Activated CD4-positive, CD25-positive, alpha-beta regulatory T cell treated with anti-CD3 and anti-CD28 coated beads, Interleukin-2, amount 50 U/mL, for 72 hours (primary cell): ENCODE measurements at regions not wholly inside any gene's neighbourhood (a gene's known extent, or its start where the extent isn't known, plus 50 kb on each side); places are given as distances from the start of the nearest gene placed in this dataset.

Experiments used
- DNase-seq: peaks from one replicate; pipeline ENCODE4 v3.0.0; 2021

DNA sequence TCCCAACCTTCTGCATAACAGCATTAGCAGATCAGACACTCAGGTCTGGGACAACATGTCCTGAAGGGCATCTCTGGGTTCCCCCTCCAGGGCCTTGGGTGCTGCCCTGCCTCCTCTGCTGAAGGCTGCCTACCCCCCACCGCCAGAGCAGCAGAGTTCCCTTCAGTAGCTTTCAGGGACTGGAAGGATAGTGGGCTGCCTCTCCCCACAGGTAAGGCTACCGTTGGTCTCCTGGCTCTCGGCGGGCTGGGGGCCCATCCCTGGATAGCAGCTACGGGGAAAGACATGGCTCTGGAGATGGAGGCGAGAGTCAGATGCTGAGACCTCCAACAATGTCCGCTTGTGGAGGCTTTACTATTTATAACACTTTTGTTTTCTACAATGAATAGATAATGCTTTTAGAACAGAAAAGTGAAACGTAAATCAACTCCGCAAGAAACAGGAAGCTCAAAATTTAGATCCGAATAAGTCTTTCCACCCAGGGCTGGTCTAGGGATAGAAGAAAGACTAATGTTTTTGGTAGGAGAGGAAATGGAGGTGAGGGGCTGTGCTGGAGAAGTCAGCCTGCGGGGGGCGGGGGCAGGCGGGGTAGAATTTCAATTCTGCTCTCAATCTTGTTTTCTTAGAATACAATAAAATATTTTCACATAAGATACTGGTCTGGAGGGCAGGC lies 58.4 kb downstream of the ARL4C start:
- DNase-seq = no peak

GRCh38 chr2:234437642-234438304 lies 59.1 kb downstream of the ARL4C start:
- no peak for DNase-seq

DNA sequence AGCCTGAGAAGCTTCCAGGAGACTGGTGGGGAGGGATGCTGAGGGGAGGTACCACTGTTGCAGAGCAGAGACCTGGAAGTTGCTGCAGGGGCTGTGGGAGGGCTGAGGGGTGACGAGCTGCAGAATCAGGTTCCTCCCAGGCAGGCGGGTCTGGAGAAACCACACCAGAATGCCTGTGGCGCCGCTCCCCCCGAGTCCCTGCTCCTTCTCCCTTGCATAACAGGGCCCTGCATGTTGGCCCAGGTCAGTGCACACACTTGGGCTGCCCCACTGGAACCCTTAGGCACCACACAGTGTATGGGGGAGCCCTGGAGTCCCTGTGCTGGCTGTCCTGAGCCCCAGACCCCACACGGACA lies 60.4 kb downstream of the ARL4C start:
- DNase-seq = no peak

DNA sequence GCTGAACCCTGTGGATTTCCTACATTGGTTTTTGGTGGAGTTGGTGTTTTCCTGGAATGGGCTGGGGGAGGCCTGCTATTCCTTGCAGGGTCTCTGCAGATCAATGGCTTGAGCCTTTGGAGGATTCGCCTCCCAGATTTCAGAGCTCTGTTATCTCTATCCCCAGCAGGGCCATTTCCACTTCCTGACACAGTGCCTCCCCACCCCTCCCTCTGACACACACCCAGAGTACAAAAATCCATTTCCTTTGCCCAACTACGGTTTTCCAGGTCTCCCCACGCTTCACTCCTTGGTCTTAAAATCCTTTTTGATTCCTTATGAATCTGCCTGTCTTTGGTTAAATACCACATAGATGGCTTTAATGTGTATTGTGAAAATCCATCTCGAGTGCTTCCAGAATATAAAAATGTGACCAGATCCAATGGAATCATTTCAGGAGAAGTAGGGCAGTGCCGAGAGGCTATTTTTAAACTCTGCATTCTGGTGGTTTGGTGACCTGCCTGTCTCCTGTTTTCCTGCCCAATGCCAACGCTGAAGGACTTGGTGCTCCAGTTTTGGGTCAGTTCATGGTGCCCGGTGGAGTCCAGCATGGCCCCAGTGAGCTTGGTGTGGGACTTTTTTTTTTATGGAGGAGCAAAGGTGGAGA lies 60.9 kb downstream of the ARL4C start:
- DNase-seq = no peak

DNA sequence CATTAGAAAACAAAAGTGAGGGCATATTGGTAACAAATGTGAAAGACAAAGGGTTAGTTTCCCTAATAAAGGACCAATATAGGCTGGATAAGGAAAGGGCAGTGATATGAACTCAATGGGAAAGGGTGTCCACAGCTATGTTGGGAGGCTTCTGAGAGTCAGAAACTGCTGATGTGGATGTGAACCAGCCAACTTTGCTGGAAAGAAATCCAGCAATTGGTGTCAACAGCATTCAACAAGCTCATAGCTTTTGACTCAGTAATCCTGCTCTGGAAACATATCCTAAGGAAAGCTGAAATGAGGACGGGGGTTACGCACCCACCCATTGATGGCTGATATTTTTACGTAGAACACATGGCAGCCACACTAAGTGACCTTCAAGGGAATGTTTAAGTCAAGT lies 63.7 kb downstream of the ARL4C start:
- no peak for DNase-seq

DNA sequence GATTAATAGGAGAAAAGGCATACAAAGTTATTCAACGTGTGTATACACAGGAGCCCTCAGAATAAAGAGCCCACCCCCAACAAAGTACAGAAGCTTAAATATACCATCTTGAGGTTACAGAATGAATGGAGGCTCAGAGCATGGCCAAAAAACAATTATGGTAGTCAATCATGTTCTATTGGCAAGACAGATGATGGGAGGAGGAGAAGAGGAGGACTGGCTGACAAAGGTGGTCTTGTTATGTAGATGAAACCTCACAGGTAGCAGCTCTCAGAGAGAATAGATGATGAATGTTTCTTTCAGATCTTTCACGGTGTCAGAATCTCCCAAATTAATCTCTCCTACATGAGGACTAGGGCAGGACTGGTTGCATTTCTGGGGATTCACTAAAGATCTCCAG lies 66.0 kb downstream of the ARL4C start:
- no peak for DNase-seq

DNA sequence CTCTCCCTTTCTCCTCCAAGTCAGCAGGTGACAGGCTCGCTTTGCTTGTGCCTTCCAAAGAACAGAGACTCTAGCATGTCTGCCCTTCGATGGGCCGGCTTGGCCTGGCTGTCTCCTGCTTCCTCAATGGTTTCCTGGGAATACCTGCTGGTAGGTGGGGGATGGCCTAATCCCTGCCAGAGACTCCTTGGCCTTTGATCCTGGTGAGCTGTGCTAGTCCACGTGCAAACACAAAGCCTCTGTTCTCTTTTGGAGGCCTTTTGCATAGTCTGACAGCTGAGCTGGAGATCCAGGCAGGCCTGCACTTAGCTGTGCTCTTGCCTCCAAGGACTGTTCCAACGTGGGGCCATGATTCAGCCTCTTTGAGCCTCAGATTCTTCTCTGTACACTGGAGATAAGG lies 67.6 kb downstream of the ARL4C start:
- DNase-seq = no peak

- no peak for DNase-seq
Observed at GRCh38 chr2:234427081-234428061, 69.5 kb downstream of the ARL4C start.

GRCh38 chr2:234426616-234427015 lies 70.3 kb downstream of the ARL4C start:
- DNase-seq = no peak

DNA sequence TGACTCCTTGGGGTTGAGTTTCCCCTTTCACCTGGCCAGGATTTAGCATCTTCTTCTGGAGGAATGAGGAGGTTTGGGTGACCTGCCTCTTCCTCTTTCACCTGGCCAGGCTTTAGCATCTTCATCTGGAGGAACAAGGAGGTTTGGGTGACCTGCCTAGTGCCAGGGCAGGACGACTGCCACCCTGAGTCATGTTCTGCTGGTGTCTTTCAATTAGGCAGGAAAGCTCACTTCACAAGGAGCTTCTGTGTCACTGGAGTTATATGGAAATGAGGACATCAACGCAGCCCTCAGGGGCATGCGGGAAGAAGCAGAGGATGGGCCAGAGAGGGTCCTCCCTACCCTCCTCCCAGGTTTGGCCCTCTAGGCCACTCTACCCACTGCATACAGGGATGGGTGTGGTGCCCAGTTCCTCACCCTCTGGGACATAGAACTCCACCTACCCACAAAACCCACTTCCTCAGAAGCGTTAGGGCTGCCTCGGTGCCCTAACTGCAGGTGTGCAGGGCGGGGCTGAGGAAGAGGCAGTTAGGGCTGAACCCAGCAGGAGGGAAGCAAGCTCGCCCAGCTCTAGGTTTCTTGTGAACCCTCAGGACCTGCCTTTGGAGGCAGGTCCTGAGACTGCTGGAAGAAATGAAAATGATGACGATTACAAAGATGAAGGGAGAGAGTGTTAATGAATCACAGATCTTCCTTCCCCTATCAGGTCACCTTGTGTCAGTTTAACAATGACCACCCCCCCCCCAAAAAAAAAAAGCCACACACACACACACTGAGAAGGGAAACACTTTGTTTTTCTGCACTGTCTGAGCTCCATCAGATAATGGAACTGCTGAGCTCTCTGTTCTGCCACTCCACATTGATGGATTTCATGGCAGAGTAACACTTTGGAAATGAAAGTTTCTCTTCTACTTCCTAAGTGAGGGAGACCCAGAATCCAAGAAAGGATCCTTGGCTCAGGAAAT lies 71.0 kb downstream of the ARL4C start:
- peak; percentile 60 for DNase-seq

GRCh38 chr2:234423884-234424283 lies 73.0 kb downstream of the ARL4C start:
- DNase-seq = no peak

DNA sequence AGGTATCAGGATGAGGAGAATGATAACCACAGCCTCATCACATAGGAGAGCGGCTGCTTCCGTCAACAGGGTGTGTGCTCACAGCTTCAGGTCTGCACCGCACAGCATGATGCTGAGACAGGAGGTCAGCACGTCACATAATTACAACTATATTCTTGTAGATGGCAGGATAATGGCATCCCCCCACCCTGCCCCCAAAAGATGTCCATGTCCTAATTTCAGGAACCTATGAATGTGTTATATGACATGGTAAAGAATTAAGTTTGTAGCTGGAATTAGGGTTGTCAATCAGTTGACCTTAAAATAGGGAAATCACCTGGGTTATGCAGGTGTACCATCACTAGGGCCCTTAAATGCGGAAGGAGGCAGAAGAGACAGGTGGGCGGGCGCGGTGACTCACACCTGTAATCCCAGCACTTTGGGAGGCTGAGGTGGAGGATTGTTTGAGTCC lies 73.9 kb downstream of the ARL4C start:
- DNase-seq = no peak

- no peak for DNase-seq
Observed at GRCh38 chr2:234422273-234422732, 74.6 kb downstream of the ARL4C start.

DNA sequence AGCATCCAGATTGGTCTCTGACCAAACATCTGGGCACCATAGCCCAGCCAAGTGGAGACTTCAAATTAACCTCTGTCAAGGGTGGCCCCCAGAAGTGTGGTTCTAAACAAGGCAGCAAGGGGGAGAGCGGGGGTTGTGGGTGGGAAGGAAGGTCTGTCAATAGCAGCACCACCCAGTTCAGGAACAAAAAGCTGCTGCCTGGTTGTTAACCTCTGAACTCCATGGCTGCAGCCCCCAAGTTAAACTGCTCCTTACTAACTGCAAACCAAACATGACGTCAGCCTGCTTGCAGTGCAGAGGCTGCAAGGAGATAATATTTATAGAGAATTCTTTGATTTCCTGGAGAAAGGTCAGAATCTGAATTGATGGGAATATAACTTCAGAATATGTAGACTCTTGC lies 76.5 kb downstream of the ARL4C start:
- no peak for DNase-seq

GRCh38 chr2:234419726-234420125 lies 77.2 kb downstream of the ARL4C start:
- no peak for DNase-seq

DNA sequence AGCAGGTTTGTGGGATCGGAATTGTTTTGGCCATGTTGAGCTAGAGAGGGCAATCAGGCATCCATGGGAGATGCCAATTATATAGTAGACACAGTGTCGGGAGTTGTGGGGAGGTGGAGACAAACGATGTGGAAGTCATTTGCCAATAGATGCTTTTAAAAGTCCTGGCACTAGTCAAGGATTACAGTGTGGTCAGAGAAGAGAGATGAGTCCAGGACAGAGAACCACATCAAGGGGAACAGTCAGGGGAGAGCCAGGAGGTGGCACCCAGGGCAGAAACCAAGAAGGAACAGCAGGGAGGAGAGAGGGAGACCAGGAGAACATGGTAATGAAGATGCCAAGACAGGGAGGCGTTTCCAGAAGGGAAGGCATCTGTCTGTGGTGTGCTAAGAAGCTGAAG lies 81.2 kb downstream of the ARL4C start:
- DNase-seq = no peak

GRCh38 chr2:234414596-234414995 lies 82.3 kb downstream of the ARL4C start:
- DNase-seq = no peak

- no peak for DNase-seq
Observed at GRCh38 chr2:234412726-234413125, 84.2 kb downstream of the ARL4C start.

- DNase-seq = no peak
Observed at GRCh38 chr2:234411793-234412192, 85.1 kb downstream of the ARL4C start.

- no peak for DNase-seq
Observed at GRCh38 chr2:234410526-234410925, 86.4 kb downstream of the ARL4C start.

GRCh38 chr2:234409590-234409989 lies 87.3 kb downstream of the ARL4C start:
- no peak for DNase-seq

GRCh38 chr2:234406085-234406484 lies 90.8 kb downstream of the ARL4C start:
- DNase-seq = no peak
